IMR-90 (cell line): ENCODE measurements at regions not wholly inside any gene's neighbourhood (a gene's known extent, or its start where the extent isn't known, plus 50 kb on each side); places are given as distances from the start of the nearest gene placed in this dataset.

Source experiments
- BHLHE40 ChIP-seq: fragments of 150-350 bp; IDR thresholded peaks from 2 replicates; pipeline ENCODE4 v1.6.1; 2016; ENCODE audit warnings: mild to moderate bottlenecking, low read depth, low read length
- MAFK ChIP-seq: IDR thresholded peaks from 2 replicates; pipeline ENCODE4 v1.6.1; 2012; ENCODE audit warnings: low read depth, low read length, improper control_type of control experiment
- POLR2A ChIP-seq: IDR thresholded peaks from 2 replicates; pipeline ENCODE4 v1.6.1; 2012; ENCODE audit warnings: mild to moderate bottlenecking, low read depth, low read length
- RCOR1 ChIP-seq: IDR thresholded peaks from 2 replicates; pipeline ENCODE4 v1.6.1; 2012; ENCODE audit warnings: mild to moderate bottlenecking, low read length, improper control_type of control experiment; ENCODE audit not compliant: insufficient replicate concordance
- RFX5 ChIP-seq: IDR thresholded peaks from 2 replicates; pipeline ENCODE4 v1.8.0; 2012; ENCODE audit warnings: low read depth, mild to moderate bottlenecking, low read length, moderate library complexity
- USF2 ChIP-seq: fragments of 150-350 bp; IDR thresholded peaks from 2 replicates; pipeline ENCODE4 v1.6.1; 2017; ENCODE audit warnings: mild to moderate bottlenecking, antibody characterized with exemption, low read length, low read depth
- TF ChIP-seq, protein P1 (sequence below): conservative IDR thresholded peaks from 2 replicates; pipeline ENCODE4 v1.5.1; 2012; ENCODE audit warnings: mild to moderate bottlenecking, low read depth, low read length, improper control_type of control experiment
- TF ChIP-seq, protein P2 (sequence below): fragments of 150-350 bp; IDR thresholded peaks from 2 replicates; pipeline ENCODE4 v1.6.1; 2016; ENCODE audit warnings: low read depth, mild to moderate bottlenecking, low read length, moderate library complexity, borderline replicate concordance

DNA sequence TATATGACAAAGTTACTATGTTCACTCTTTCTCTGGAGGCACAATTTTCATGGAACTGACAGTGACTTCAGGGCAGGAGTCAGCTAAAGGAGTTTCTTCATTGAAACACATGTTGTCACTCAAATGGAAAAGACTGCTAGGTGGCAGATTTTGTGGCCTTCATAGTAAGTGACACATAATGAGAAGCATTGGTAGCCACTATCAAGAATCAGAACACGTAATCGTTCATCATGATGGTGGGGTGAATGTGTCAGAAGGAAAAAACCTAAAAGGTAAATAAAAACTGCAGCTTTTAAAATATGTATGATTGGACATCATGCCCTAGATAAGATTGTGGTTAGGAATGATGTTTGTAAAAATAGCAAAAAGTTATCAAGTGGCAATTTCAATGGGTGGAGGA, 1491.0 kb downstream of the SI start:
- TF ChIP-seq, protein P1, sequence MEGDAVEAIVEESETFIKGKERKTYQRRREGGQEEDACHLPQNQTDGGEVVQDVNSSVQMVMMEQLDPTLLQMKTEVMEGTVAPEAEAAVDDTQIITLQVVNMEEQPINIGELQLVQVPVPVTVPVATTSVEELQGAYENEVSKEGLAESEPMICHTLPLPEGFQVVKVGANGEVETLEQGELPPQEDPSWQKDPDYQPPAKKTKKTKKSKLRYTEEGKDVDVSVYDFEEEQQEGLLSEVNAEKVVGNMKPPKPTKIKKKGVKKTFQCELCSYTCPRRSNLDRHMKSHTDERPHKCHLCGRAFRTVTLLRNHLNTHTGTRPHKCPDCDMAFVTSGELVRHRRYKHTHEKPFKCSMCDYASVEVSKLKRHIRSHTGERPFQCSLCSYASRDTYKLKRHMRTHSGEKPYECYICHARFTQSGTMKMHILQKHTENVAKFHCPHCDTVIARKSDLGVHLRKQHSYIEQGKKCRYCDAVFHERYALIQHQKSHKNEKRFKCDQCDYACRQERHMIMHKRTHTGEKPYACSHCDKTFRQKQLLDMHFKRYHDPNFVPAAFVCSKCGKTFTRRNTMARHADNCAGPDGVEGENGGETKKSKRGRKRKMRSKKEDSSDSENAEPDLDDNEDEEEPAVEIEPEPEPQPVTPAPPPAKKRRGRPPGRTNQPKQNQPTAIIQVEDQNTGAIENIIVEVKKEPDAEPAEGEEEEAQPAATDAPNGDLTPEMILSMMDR: no peak
- TF ChIP-seq RCOR1 (no peak), USF2 (no peak), BHLHE40 (no peak), POLR2A (no peak), RFX5 (no peak), MAFK (no peak)
- TF ChIP-seq, protein P2, sequence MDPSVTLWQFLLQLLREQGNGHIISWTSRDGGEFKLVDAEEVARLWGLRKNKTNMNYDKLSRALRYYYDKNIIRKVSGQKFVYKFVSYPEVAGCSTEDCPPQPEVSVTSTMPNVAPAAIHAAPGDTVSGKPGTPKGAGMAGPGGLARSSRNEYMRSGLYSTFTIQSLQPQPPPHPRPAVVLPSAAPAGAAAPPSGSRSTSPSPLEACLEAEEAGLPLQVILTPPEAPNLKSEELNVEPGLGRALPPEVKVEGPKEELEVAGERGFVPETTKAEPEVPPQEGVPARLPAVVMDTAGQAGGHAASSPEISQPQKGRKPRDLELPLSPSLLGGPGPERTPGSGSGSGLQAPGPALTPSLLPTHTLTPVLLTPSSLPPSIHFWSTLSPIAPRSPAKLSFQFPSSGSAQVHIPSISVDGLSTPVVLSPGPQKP: no peak
